Hematopoietic multipotent progenitor cell treated with erythropoietin and hydrocortisone succinate and interleukin-3 and kit ligand, for 17 days (in vitro differentiated cells): ENCODE measurements at regions not wholly inside any gene's neighbourhood (a gene's known extent, or its start where the extent isn't known, plus 50 kb on each side); places are given as distances from the start of the nearest gene placed in this dataset.
"Not testable (repeated sequence)": the region's sequence is repeated elsewhere in the genome, so short reads cannot be mapped to it uniquely, and the experiment has no call there.

Source experiments
- DNase-seq: peaks from one replicate; pipeline ENCODE4 v3.0.0-alpha.2; 2015; ENCODE audit warnings: low spot score

DNA sequence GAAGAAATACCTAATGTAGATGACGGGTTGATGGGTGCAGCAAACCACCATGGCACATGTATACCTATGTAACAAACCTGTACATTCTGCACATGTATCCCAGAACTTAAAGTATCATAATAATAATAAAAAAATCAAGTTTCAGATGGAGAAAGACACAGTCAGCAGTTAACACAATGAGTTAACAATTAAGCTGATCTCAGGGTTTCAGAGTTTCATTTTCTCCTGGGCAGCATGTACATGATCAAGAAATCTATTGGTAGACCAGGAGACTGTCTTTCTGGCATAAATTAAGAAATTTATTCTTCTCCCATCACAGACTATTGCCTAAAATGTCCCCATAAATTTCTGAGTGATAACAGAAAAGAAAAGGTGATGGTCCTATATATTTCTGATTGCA, 155.3 kb downstream of the RAD51AP2 start:
- DNase-seq, result no peak

DNA sequence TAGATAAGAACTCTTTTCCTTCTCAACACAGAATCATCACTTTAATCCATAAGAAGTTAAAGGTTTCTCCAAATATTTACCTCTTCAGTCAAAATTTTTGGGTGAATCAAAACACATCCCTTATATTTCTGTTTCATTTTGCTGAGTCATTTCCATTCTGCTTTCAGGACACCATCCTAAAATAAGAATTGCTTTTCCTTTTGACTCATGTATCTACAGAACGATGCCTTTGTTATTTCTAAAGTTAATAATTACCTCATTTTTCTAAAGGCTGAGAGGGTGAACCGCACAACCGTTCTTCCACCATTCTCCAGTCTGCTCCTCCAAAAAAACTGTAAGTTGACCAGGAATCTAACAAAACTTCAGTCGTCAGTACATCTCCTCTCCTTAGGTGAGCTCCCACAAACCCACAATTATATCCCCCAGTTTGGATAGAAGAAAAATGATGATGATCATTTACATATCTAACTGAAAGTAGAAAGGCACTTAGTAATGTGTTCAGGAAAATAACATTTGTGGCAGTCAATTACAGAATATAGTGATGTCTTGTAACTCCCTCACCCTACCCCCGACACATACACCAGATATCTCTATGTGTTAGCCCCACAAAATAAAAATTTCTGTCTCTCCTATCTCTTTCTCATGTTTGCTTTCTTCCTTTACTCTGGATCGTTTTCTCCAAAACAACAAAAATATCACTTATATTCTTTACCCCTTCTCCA, 162.5 kb downstream of the RAD51AP2 start:
- DNase-seq, result no peak

DNA sequence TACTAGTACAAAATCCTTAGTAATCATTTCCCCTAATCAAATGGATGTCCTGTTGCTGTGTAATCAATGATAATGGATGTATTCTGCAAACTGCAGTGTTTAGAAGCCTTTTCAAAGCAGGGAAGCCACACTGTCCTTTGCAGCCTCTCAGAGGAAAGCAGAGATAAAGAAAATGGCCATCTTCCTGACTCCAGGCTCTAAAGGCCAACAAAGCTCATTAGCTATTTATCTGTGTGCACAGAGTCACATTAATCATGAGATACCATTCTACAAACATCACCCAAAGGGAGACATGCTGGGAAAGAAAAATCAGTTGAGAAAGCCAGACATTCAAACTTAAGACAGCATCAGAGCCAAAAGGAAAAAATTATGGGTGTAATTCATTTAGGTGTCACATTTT, 165.0 kb downstream of the RAD51AP2 start:
- no peak for DNase-seq

DNA sequence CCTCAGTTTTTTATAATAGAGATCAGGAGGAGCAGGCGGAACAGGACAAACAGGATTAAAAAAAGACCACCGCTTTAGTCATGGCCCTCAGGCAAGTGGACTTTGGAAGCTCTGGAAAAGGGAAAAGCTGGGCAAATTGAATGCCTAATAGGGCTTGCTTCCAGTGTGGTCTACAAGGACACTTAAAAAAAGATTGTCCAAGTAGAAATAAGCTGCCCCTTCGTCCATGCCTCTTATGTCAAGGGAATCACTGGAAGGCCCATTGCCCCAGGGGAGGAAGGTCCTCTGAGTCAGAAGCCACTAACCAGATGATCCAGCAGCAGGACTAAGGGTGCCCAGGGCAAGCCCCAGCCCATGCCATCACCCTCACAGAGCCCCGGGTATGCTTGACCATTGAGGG, 175.5 kb downstream of the RAD51AP2 start:
- DNase-seq, result not testable (repeated sequence)

DNA sequence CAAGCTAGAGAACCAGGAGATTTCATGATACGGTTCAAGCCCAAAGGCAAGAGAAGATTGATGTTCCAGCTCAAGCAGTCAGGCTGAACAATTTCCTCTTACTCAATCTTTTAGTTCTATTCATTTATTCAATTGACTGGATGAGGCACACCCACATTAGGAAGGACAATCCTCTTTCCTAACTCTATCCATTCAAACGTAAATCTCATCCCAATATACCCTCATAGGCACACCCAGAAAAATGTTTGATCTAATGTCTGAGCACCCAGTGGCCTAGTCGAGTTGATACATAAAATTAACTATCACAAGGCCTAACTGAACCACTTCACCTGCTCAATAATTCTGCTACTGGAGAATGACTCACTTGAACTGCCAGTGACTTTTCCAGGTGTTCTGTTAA, 180.7 kb downstream of the RAD51AP2 start:
- DNase-seq, result no peak

DNA sequence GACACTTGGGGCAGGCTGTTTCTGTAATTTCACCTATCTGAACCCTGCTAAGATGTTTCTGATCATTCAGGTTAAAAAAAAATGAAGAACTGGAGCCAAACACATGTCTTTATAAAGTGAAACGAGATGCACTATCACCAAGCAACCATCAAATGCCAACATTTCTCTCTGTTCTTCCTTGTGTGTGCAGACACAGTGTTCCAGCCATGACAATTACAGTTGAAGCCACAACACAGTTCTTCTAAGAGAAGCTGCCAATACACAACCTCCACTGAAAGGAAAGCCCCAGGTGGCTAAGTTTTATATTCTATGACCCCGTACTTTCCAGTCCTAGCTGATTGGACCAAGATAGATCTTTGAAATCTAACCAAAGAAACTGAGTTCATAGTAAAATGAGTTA, 181.8 kb downstream of the RAD51AP2 start:
- DNase-seq, result no peak

DNA sequence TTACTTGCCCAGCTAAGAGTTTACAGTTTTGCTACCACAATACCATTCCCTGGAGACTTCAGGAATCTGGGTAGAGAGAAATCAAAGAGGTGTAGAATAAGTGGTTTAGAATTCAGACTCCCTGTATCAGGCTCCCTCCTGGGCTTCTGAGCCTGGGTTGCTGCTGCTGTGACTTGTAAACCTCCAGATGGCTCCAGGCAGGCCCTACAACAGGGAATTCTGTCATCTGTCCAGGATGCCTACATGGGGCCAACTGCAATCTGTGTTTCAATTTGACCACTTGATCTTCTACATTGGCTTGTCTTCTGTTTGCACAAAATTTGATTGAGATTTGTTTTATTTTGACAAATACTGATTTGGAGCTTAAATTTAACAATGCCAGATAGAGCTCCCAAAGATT, 183.9 kb downstream of the RAD51AP2 start:
- DNase-seq, result no peak

DNA sequence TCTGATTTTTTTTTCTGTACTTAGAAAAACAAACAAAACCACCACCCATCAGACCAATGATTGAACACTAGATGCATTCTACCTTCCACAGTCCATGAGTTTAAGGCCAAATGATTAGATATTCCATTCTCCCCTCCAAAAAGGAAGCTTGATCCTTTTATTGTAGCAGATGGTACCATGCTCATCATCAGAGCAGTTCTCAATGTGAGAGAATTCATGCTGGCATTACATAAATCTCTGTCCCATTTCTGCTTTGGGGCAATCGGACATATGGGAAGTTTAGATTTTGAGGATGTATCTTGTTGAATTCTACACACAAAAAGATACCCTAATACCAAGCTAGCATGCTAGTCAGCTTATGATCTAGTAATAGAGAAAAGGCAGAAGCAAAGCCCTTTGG, 186.6 kb downstream of the RAD51AP2 start:
- no peak for DNase-seq

DNA sequence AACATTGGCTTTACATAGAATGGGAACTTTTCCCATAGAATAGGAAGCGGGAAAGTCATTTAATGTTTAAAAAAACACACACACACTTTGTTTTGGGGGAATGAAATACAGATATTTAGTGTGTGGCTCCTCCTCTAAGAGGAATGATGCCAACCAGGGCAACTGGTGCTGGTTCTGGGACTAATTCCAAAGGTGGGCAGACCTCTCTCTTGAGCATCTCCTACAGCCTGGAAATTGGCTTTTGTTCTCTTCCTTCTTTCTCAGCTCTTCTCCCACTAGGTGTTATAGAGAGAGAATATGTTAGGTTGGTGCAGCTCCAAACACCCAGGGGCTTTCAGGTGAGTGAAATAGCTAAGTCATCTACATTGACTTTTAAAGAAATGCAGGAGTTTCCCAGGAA, 190.1 kb downstream of the RAD51AP2 start:
- DNase-seq, result no peak

DNA sequence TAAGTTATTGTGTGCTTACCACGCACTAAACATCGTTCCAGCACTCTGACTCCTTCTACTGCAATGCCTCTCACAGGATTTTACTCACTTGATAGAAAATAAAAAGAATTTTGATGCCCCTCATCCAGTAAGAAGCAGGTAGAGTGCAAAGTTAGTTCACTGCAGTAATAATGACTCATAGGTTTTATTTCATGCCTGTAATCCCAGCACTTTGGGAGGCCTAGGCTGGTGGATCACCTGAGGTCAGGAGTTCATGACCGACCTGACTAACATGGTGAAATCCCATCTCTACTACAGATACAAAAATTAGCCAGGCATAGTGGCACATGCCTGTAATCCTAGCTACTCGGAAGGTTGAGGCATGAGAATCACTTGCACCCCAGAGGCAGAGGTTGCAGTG, 190.6 kb downstream of the RAD51AP2 start:
- DNase-seq, result no peak

DNA sequence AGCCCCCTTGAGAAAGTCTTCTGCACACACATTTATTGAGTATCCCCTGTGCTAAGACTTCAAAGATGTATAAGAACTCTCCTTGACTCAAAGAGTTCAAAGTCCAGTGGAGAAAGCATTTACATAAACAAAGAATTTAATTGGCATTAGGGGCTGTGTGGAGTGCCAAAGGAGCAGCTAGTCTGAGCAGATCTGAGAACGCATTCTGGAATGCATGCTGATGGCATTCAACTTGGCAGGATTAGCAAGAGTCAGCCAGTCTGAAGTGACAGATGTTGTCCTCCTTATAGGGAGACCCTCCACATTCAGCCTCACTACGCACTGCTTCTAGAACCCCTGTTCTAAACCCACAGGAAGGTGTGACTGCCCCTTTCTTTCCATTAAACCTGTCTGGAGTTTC, 191.5 kb downstream of the RAD51AP2 start:
- DNase-seq, result no peak

DNA sequence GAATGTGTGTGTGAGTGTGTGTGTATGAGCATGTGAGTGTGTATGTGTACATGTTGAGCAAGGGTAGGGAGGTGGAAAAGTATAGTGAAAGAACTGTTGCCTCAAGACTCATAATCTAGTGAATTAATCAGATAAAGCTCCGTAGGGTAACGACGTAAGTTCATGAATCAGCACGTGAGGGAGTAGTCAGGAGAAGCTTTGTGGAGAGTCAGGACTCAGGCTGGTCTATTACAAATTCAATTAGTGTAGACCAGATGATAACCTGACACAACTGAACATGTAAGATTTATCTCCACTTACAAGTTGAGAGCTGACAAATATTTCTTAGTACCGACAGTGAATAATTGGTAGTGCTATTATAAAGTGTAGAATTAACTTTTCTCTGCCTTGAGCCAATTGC, 194.5 kb downstream of the RAD51AP2 start:
- DNase-seq, result no peak

DNA sequence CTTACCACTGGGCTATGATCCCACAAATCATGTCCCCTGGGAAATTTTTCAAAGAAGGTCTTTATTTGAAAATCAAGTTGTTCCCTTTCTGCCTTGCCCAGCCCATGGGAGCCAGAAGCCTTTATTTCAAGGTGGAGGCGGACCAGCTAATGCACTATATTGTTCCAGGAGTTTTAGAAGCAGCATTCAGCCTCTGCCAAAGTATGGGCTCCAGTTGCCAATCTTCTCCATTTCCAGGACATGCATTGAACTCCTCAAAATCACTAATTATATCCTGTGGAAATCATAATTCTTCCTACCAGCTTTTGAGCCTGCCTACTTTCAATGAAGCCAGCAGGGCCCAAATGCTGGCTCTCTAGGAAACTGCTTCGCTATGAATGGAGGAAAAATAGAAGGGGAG, 195.8 kb downstream of the RAD51AP2 start:
- DNase-seq, result no peak

DNA sequence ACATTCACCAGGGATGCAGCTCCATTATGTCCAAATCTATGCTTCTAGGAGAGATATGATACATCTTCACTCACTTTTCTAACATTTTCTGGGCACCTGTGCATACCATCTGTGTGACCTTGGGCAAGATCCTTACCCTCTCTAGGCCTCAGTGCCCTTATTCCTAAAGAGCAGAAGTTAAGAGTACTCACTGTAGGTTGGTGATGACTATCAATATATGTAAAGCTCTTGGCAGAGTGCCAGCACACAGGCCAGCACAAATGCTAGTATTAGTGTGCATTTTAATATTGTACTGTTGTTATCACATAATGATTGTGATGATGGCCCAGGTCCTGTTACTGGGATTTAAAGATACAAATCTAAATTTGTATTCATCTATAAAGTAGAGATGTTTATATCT, 199.2 kb downstream of the RAD51AP2 start:
- DNase-seq, result no peak

DNA sequence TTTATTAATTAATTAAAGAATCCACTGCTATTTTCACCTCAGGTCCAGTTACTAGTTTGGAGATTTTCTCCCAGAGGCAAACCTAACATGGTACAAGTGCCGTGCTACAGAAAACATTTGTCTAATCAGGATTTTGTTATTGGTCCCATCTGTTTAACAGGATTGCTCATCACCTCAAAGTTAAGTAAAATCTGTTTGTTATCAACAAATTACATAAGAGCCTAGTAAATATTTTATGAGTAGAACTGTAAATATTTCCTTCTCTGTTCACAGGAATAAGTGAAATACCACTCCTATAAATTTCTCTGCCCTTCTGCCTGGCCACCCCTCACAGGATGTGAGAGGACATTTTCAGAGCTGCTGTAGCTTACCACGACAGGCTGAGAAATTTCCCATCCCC, 200.2 kb downstream of the RAD51AP2 start:
- no peak for DNase-seq

DNA sequence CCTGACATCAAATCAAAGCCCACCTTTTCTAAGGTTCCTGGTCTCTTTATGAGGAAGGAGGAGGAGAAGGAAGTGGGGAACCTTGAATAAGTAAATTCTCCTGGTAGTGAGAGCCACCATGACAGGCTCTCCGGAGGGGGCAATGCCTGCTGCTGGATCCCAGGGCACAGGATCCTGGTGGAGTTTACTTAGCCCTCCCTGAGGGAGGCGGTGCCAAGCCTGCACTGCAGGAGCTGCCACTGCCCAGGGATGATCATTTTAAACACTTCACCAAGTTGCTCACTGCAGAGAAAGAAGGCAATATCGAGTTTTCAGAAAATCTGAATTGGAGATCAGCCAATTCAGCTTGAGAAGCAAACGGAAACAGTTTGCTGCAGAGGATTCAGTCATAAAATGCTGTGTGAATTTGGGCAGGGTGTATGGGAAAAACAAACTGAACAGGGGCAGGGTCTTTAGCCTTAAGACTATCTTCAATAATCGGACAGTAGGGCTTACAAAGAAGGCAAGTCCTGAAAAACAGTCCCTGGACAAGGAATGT, 200.7 kb downstream of the RAD51AP2 start:
- no peak for DNase-seq

DNA sequence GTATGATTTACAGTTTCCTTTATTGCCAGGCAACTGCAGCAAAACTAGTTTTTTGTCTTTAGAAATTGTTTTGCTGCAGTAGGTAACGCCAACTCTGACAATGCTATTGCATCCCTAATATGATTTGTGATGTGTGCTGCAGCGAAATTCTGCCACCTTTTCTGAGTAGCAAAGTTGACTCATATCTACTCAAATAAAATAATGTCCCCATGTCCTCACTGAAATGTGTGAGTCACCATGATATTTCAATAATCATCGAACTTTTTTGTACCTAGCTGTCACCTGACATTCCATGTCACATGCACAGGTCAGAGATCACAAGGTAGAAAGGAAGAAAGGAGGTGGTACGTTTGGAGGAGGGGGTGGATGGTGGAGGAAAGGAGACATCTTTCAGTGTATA, 205.0 kb downstream of the RAD51AP2 start:
- no peak for DNase-seq

DNA sequence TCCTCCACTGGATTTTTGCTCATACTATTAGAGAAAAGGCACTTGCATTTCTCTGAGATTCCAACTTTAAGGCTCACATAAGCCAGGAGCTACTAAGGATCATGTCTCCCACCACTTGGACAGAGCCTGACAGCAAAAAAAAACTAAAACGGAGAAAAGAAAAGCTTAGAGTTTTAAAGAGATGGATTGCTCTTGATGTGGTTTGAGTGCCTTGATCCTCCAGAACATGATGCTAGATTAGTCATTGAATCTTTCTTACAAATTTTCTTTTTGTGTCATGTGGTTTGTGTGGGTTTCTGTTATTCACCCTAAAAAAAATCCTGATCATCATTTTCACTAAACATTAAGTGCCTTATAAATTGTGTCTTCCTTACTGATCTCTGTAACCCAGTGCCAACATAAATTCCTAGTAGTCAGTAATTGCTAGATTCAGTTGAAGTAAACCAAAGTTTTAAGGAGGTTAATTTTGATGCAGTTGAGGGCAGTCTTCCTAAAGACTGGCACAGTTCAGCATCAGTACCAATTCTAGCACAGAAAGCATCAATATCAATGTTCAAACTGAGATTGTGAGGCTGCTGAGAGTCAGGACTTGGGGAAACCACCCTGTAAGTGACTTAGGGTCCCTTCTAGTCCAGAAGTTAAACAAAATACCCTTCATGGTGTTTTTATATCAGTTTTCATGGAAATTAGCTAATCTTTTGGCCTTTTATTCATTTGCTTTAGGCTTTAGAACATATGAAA, 206.3 kb downstream of the RAD51AP2 start:
- no peak for DNase-seq

DNA sequence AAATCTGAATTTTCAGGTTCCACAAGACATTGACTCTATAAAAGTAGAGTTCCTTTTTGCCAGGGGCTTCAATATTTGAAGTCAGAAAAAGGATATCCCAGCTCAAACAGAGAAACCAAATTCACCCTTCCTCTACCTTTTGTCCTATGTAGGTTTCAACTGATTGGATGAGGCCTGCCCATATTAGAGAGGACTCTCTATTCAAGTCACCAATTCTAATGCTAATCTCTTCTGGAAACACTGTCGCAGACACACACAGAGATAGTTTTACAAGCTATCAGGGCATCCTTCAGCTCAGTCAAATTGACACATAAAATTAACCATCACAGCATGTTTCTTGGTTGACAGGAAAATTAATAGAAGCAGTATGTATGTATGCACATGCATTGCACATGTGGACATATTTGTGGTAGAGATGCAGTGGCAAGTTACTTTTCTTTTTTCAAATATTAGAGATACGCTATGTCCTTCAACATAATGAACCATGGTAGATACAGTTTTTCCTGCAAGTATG, 207.1 kb downstream of the RAD51AP2 start:
- no peak for DNase-seq

DNA sequence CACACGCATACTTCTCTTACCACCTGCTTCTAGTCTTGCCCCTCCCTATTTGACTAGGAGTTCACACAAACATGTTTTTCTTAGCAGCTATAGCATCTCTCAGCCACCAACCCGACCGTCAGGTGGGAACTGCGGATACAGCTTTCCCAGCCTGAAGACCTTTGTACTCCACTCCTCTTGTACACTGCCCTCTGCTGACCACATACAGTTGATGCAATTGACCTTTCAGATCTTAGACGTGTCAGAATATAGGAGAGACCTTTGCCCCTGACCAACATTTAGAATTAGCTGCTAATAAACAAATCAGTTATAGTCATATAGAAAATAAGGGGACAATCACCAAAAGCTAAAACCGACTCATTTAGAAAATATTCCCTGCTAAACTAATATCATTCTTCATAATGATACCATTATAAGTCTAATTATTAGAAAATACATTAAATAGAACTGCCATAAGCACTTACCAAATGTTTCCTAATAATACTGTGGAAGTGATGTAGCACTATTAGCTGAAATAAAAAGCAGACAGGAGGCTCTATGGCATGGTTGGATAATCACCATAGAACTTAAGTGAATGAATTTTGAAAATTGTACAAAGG, 208.4 kb downstream of the RAD51AP2 start:
- DNase-seq, result no peak

DNA sequence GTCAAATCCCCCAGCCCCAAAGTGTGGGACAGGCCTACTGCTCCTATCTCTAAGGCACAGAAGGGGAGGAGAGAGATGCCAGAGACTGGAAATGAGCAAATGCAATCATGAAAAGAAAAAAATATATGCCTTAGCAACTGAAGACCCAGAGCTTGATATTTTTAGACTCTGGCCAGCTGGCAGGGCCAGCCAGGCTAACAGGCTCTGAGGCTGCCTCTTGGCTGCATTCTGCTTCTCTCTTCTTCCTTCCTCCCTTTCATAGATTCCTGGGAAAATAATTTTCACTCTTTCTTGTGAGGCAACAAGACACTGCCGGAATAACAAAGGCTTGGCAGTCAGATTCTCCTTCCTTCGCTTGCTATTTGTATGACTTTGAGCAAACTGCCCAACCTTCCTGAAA, 209.1 kb downstream of the RAD51AP2 start:
- no peak for DNase-seq

DNA sequence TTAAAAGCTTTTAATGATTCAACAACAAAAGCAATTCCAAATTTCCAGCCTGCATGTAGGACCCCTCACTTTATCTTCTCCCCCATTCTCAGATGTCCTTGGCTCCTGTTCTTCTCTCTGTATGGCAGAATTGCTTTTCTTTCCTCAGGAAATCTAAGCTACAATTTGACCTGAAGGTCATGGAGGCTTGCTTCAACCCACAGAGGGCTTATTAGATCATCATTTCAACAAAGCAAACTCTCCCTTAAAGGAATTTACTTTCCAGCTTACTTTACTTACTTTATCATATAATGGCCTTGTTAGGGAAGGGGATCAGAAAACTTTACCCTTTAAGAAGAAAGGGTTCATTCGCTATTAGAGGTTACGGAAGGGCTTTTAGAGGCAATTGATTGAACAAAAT, 211.5 kb downstream of the RAD51AP2 start:
- no peak for DNase-seq

DNA sequence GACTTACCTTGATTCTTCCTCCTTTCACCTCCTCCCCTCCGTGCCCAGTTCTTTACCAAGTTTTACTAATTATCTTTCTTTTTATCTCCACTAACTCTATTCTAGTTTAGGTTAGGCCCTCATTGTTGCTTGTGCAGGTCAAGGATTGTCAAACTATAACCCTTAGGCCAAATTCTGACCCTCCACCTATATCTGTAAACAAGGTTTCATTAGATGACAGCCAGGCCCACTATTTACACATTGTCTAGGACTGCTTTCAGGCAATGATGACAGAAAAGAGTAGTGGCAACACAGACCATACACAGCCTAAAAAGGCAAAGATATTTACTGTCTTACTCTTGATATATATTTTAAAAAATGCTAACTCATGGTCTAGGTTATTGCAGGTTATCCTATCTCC, 212.0 kb downstream of the RAD51AP2 start:
- no peak for DNase-seq
